ENCODE measurements at regions not wholly inside any gene's neighbourhood (a gene's known extent, or its start where the extent isn't known, plus 50 kb on each side); places are given as distances from the start of the nearest gene placed in this dataset.

DNA sequence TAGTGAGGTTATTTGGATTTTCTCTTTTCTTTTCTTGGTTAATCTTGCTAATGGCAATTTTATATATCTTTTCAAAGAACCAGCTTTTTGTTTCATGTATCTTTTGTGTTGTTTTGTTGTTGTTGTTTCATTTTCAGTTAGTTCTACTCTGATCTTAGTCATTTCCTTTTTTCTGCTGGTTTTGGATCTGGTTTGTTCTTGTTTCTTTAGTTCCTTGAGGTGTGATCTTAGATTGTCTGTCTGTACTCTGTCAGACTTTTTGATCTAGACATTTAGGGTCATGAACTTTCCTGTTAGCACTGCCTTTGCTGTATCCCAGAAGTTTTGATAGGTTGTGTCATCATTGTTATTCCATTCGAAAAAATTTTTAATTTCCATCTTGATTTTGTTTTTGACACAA is 399.7 kb downstream of the TLE1 start:
- no peak overlapping the region for H3K14ac ChIP-seq (ENCODE audit: low read length in 2 of 2)
- no peak overlapping the region for H2BK120ac ChIP-seq (ENCODE audit: low read depth, low read length)
- no peak overlapping the region for H2AK5ac ChIP-seq (ENCODE audit: low read length, severe bottlenecking)
- no peak overlapping the region for H3K27ac ChIP-seq (ENCODE audit: low read length, poor library complexity, severe bottlenecking)
- no peak for DNase-seq
- H3K27me3 ChIP-seq (ENCODE audit: control insufficient read depth in 1 of 2, insufficient read depth in 1 of 2, low read length in 2 of 2): no peaks in the 10 kb centered on the region
- H3K9ac ChIP-seq (ENCODE audit: low read length): no peak overlapping the region
- no peak overlapping the region for H3K4me3 ChIP-seq (ENCODE audit: insufficient read depth in 1 of 2, low read depth in 1 of 2, low read length in 2 of 2)
- no peak overlapping the region for H2BK5ac ChIP-seq (ENCODE audit: low read depth, low read length, poor library complexity, severe bottlenecking)
- whole genome bisulfite sequencing: 100% methylated on average over 1 of the region's 1 CpG
- H3K4me1 ChIP-seq (ENCODE audit: control insufficient read depth, insufficient read depth, low read depth, low read length): peaks cover 6% of the 10 kb centered on the region
- H3K18ac ChIP-seq (ENCODE audit: low read depth in 1 of 2, low read length in 2 of 2): no peak overlapping the region
- H4K8ac ChIP-seq (ENCODE audit: low read length): no peak overlapping the region
- H3K36me3 ChIP-seq (ENCODE audit: control insufficient read depth in 1 of 2, insufficient read depth in 2 of 2, low read depth in 1 of 2, low read length in 2 of 2): no peaks in the 10 kb centered on the region
- no peak overlapping the region for H2BK15ac ChIP-seq (ENCODE audit: low read depth, poor library complexity, severe bottlenecking)
- H2BK12ac ChIP-seq (ENCODE audit: low read length in 2 of 2): no peak overlapping the region
- H3K79me1 ChIP-seq (replicated peaks; ENCODE audit: low read length, poor library complexity, severe bottlenecking): no peaks in the 10 kb centered on the region
- H4K91ac ChIP-seq (ENCODE audit: low read length): no peak overlapping the region
- no peak overlapping the region for H3K4ac ChIP-seq (ENCODE audit: low read depth in 1 of 2, low read length in 2 of 2)
- no peak overlapping the region for H3K23ac ChIP-seq (ENCODE audit: low read length in 2 of 2)
- H2AFZ ChIP-seq (ENCODE audit: low read depth, low read length): no peak overlapping the region
- no peak overlapping the region for H3K4me2 ChIP-seq (ENCODE audit: low read length, poor library complexity, severe bottlenecking)
- peaks cover 4% of the 10 kb centered on the region for H3K9me3 ChIP-seq (ENCODE audit: control insufficient read depth, low read length)

DNA sequence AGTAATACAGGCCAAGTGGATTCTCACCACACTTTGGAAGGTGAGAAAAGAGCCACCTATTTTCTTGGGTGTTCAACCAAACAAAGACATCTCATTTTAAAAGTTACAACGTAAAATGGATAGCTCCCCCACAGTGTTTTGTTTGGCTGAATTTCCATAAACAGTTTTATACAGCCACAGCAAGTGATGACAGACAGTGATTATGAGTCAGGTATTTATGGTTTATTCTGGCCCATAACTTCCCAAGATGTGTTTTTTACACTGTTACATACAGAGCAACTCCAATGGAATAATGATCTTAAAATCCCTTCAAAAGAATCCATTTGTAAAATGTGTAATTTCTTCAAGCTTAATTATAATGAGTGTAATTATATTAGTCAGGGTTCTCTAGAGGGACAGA is 421.3 kb downstream of the TLE1 start:
- H3K4ac ChIP-seq (ENCODE audit: low read depth in 1 of 2, low read length in 2 of 2): no peak overlapping the region
- no peak overlapping the region for H3K27ac ChIP-seq (ENCODE audit: low read length, poor library complexity, severe bottlenecking)
- no CpG with 5 or more reads among the region's 1 CpG for WGBS
- peaks cover 16% of the 10 kb centered on the region for H3K9me3 ChIP-seq (ENCODE audit: control insufficient read depth, low read length)
- H3K4me2 ChIP-seq (ENCODE audit: low read length, poor library complexity, severe bottlenecking): no peak overlapping the region
- H2AK5ac ChIP-seq (ENCODE audit: low read length, severe bottlenecking): no peak overlapping the region
- H3K4me3 ChIP-seq (ENCODE audit: insufficient read depth in 1 of 2, low read depth in 1 of 2, low read length in 2 of 2): no peak overlapping the region
- H3K23ac ChIP-seq (ENCODE audit: low read length in 2 of 2): no peak overlapping the region
- H3K18ac ChIP-seq (ENCODE audit: low read depth in 1 of 2, low read length in 2 of 2): no peak overlapping the region
- no peak overlapping the region for H3K9ac ChIP-seq (ENCODE audit: low read length)
- H4K8ac ChIP-seq (ENCODE audit: low read length): no peak overlapping the region
- H2BK5ac ChIP-seq (ENCODE audit: low read depth, low read length, poor library complexity, severe bottlenecking): no peak overlapping the region
- no peak overlapping the region for H4K91ac ChIP-seq (ENCODE audit: low read length)
- H3K27me3 ChIP-seq (ENCODE audit: control insufficient read depth in 1 of 2, insufficient read depth in 1 of 2, low read length in 2 of 2): no peaks in the 10 kb centered on the region
- H2AFZ ChIP-seq (ENCODE audit: low read depth, low read length): no peak overlapping the region
- no peaks in the 10 kb centered on the region for H3K79me1 ChIP-seq (replicated peaks; ENCODE audit: low read length, poor library complexity, severe bottlenecking)
- peak; percentile 15 for DNase-seq
- peaks cover 3% of the 10 kb centered on the region for H3K4me1 ChIP-seq (ENCODE audit: control insufficient read depth, insufficient read depth, low read depth, low read length)
- H2BK12ac ChIP-seq (ENCODE audit: low read length in 2 of 2): no peak overlapping the region
- H3K36me3 ChIP-seq (ENCODE audit: control insufficient read depth in 1 of 2, insufficient read depth in 2 of 2, low read depth in 1 of 2, low read length in 2 of 2): no peaks in the 10 kb centered on the region
- no peak overlapping the region for H3K14ac ChIP-seq (ENCODE audit: low read length in 2 of 2)
- no peak overlapping the region for H2BK15ac ChIP-seq (ENCODE audit: low read depth, poor library complexity, severe bottlenecking)
- no peak overlapping the region for H2BK120ac ChIP-seq (ENCODE audit: low read depth, low read length)

DNA sequence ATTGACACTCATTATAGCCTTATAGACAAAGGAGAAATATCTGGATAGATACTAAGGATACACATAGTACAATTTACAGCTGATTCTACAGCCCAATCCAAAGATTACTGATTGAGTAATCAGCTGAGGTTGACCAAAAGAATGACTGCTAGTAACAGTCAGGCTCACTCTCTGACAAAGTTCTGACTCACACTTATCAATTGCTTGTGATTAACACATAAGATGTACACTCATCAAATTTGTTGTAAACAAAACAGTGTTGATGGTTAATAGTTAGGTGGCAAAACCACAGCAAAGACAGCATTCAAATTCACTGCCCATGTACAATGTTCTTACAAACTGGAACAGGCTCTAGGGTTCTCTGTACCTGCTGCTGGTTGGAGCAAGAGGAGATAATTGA is 422.7 kb downstream of the TLE1 start:
- H3K14ac ChIP-seq (ENCODE audit: low read length in 2 of 2): no peak overlapping the region
- H3K36me3 ChIP-seq (ENCODE audit: control insufficient read depth in 1 of 2, insufficient read depth in 2 of 2, low read depth in 1 of 2, low read length in 2 of 2): no peaks in the 10 kb centered on the region
- H3K18ac ChIP-seq (ENCODE audit: low read depth in 1 of 2, low read length in 2 of 2): no peak overlapping the region
- no peak overlapping the region for H2BK15ac ChIP-seq (ENCODE audit: low read depth, poor library complexity, severe bottlenecking)
- no peaks in the 10 kb centered on the region for H3K27me3 ChIP-seq (ENCODE audit: control insufficient read depth in 1 of 2, insufficient read depth in 1 of 2, low read length in 2 of 2)
- H3K23ac ChIP-seq (ENCODE audit: low read length in 2 of 2): no peak overlapping the region
- H3K4ac ChIP-seq (ENCODE audit: low read depth in 1 of 2, low read length in 2 of 2): no peak overlapping the region
- no peak overlapping the region for H3K4me3 ChIP-seq (ENCODE audit: insufficient read depth in 1 of 2, low read depth in 1 of 2, low read length in 2 of 2)
- H2AK5ac ChIP-seq (ENCODE audit: low read length, severe bottlenecking): no peak overlapping the region
- no peak overlapping the region for H2BK120ac ChIP-seq (ENCODE audit: low read depth, low read length)
- H2AFZ ChIP-seq (ENCODE audit: low read depth, low read length): no peak overlapping the region
- H3K9me3 ChIP-seq (ENCODE audit: control insufficient read depth, low read length): peaks cover 7% of the 10 kb centered on the region
- no peaks in the 10 kb centered on the region for H3K79me1 ChIP-seq (replicated peaks; ENCODE audit: low read length, poor library complexity, severe bottlenecking)
- no peak overlapping the region for H4K8ac ChIP-seq (ENCODE audit: low read length)
- DNase-seq: peak; percentile 77
- H3K4me1 ChIP-seq (ENCODE audit: control insufficient read depth, insufficient read depth, low read depth, low read length): peaks cover 3% of the 10 kb centered on the region
- H3K4me2 ChIP-seq (ENCODE audit: low read length, poor library complexity, severe bottlenecking): no peak overlapping the region
- no peak overlapping the region for H2BK5ac ChIP-seq (ENCODE audit: low read depth, low read length, poor library complexity, severe bottlenecking)
- H2BK12ac ChIP-seq (ENCODE audit: low read length in 2 of 2): no peak overlapping the region
- H4K91ac ChIP-seq (ENCODE audit: low read length): no peak overlapping the region
- no peak overlapping the region for H3K27ac ChIP-seq (ENCODE audit: low read length, poor library complexity, severe bottlenecking)
- no peak overlapping the region for H3K9ac ChIP-seq (ENCODE audit: low read length)

DNA sequence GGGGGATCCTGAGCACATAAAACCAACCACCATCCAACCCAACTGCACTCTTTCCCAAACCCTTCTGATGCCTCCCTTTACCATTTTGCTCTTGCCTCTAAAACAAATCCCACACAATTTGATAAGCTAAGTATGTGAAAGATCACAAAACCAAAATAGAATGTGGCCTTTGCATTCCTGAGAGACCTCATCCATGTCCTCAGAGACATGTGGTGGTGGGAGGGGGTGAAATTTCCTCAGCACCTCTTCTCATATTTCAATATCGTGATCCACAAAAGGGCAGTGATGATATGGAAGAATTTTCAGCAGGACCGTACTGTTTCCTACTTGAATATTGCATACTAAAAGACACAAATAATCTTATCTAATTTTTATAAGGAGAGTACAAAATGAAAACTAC is 423.3 kb downstream of the TLE1 start:
- no peak overlapping the region for H3K4ac ChIP-seq (ENCODE audit: low read depth in 1 of 2, low read length in 2 of 2)
- no peaks in the 10 kb centered on the region for H3K27me3 ChIP-seq (ENCODE audit: control insufficient read depth in 1 of 2, insufficient read depth in 1 of 2, low read length in 2 of 2)
- no peak overlapping the region for H2BK15ac ChIP-seq (ENCODE audit: low read depth, poor library complexity, severe bottlenecking)
- H3K4me3 ChIP-seq (ENCODE audit: insufficient read depth in 1 of 2, low read depth in 1 of 2, low read length in 2 of 2): no peak overlapping the region
- no peak overlapping the region for H2BK120ac ChIP-seq (ENCODE audit: low read depth, low read length)
- no peak overlapping the region for H4K91ac ChIP-seq (ENCODE audit: low read length)
- H3K36me3 ChIP-seq (ENCODE audit: control insufficient read depth in 1 of 2, insufficient read depth in 2 of 2, low read depth in 1 of 2, low read length in 2 of 2): no peaks in the 10 kb centered on the region
- no peak overlapping the region for H3K14ac ChIP-seq (ENCODE audit: low read length in 2 of 2)
- no peak overlapping the region for H3K18ac ChIP-seq (ENCODE audit: low read depth in 1 of 2, low read length in 2 of 2)
- DNase-seq: peak; percentile 7
- no peak overlapping the region for H3K27ac ChIP-seq (ENCODE audit: low read length, poor library complexity, severe bottlenecking)
- H2BK12ac ChIP-seq (ENCODE audit: low read length in 2 of 2): no peak overlapping the region
- H4K8ac ChIP-seq (ENCODE audit: low read length): no peak overlapping the region
- no peak overlapping the region for H2BK5ac ChIP-seq (ENCODE audit: low read depth, low read length, poor library complexity, severe bottlenecking)
- no peak overlapping the region for H3K4me2 ChIP-seq (ENCODE audit: low read length, poor library complexity, severe bottlenecking)
- H3K9ac ChIP-seq (ENCODE audit: low read length): no peak overlapping the region
- no peak overlapping the region for H2AFZ ChIP-seq (ENCODE audit: low read depth, low read length)
- no peak overlapping the region for H3K23ac ChIP-seq (ENCODE audit: low read length in 2 of 2)
- H3K9me3 ChIP-seq (ENCODE audit: control insufficient read depth, low read length): peaks cover 4% of the 10 kb centered on the region
- no peaks in the 10 kb centered on the region for H3K79me1 ChIP-seq (replicated peaks; ENCODE audit: low read length, poor library complexity, severe bottlenecking)
- peaks cover 3% of the 10 kb centered on the region for H3K4me1 ChIP-seq (ENCODE audit: control insufficient read depth, insufficient read depth, low read depth, low read length)
- WGBS: no CpG with 5 or more reads among the region's 2 CpGs
- no peak overlapping the region for H2AK5ac ChIP-seq (ENCODE audit: low read length, severe bottlenecking)

Measured in mesenchymal stem cell (in vitro differentiated cells and primary cell).